Lung (tissue), 11 donors: ENCODE measurements at regions not wholly inside any gene's neighbourhood (a gene's known extent, or its start where the extent isn't known, plus 50 kb on each side); places are given as distances from the start of the nearest gene placed in this dataset.

Source experiments
- ATAC-seq: fragments of 200-7000 bp; cut with Tn5 transposase; one replicate; pipeline ENCODE4 v1.9.1; 2020; ENCODE audit warnings: moderate number of reproducible peaks; ENCODE audit not compliant: insufficient read depth, low FRiP score
- DNase-seq, 3 donors: peaks; one replicate each; pipeline ENCODE4 v3.0.0-alpha.2; 2013 to 2017
- H3K27ac ChIP-seq, 2 donors: one replicate each; pipeline ENCODE4 v1.5.1; 2013; ENCODE audit warnings: mild to moderate bottlenecking in 2 of 2, moderate library complexity in 2 of 2, control low read depth in 1 of 2, inconsistent platforms in 1 of 2, low read depth in 1 of 2, low read length in 1 of 2
- H3K27me3 ChIP-seq, 3 donors: one replicate each; pipeline ENCODE4 v1.5.1; 2013; ENCODE audit warnings: low read length in 2 of 3; ENCODE audit not compliant: control insufficient read depth in 3 of 3, insufficient read depth in 3 of 3
- H3K36me3 ChIP-seq, 4 donors: one replicate each; pipeline ENCODE4 v1.5.1; 2013; ENCODE audit warnings: low read length in 4 of 4, mild to moderate bottlenecking in 1 of 4, moderate library complexity in 1 of 4; ENCODE audit not compliant: control insufficient read depth in 4 of 4, insufficient read depth in 4 of 4
- H3K4me1 ChIP-seq, 5 donors: one replicate each; pipeline ENCODE4 v1.5.1; 2013; ENCODE audit warnings: low read length in 5 of 5, mild to moderate bottlenecking in 2 of 5, moderate library complexity in 1 of 5; ENCODE audit not compliant: control insufficient read depth in 5 of 5, insufficient read depth in 5 of 5
- H3K4me3 ChIP-seq: one replicate; pipeline ENCODE4 v1.5.1; 2013; ENCODE audit warnings: mild to moderate bottlenecking, control low read depth, moderate library complexity
- H3K9ac ChIP-seq, 2 donors: one replicate each; pipeline ENCODE4 v1.5.1; 2013; ENCODE audit warnings: low read length in 2 of 2, control low read depth in 1 of 2; ENCODE audit not compliant: insufficient read depth in 1 of 2
- H3K9me3 ChIP-seq, 4 donors: one replicate each; pipeline ENCODE4 v1.5.1; 2013; ENCODE audit warnings: low read length in 3 of 4, mild to moderate bottlenecking in 1 of 4, moderate library complexity in 1 of 4; ENCODE audit not compliant: control insufficient read depth in 4 of 4, insufficient read depth in 3 of 4
- WGBS, 2 donors: extraction: QIAGEN DNeasy Blood & Tissue Kit; methylation state at CpG; one replicate each; pipeline ENCODE4 v1.1.7; 2013; 5-methylcytosine and 5-hydroxymethylcytosine counted together
- TF ChIP-seq, protein P1 (sequence below): IDR thresholded peaks from 2 replicates; pipeline ENCODE4 v1.5.1; 2012; ENCODE audit warnings: mild to moderate bottlenecking; ENCODE audit errors: control extremely low read depth, extremely low read depth
- donor health status: control.
- donor health status: control.
- donor health status: Bipolar disorder and iron deficiency.
- donor health status: healthy.
- donor health status: DM: yes; HTN: yes; CAD: no.

- H3K9ac ChIP-seq: no peak overlapping the region
- peaks cover 0 to 1% (median 0%) of the 10 kb centered on the region in 5 donors for H3K4me1 ChIP-seq
- H3K9me3 ChIP-seq: no peaks in the 10 kb centered on the region
- TF ChIP-seq, protein P1, sequence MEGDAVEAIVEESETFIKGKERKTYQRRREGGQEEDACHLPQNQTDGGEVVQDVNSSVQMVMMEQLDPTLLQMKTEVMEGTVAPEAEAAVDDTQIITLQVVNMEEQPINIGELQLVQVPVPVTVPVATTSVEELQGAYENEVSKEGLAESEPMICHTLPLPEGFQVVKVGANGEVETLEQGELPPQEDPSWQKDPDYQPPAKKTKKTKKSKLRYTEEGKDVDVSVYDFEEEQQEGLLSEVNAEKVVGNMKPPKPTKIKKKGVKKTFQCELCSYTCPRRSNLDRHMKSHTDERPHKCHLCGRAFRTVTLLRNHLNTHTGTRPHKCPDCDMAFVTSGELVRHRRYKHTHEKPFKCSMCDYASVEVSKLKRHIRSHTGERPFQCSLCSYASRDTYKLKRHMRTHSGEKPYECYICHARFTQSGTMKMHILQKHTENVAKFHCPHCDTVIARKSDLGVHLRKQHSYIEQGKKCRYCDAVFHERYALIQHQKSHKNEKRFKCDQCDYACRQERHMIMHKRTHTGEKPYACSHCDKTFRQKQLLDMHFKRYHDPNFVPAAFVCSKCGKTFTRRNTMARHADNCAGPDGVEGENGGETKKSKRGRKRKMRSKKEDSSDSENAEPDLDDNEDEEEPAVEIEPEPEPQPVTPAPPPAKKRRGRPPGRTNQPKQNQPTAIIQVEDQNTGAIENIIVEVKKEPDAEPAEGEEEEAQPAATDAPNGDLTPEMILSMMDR: no peak
- DNase-seq: no peak
- ATAC-seq: no peak
- WGBS, 2 donors: 86 to 89% methylated on average over 4 of the region's 4 CpGs
- H3K27ac ChIP-seq: no peak overlapping the region
- no peaks in the 10 kb centered on the region for H3K36me3 ChIP-seq
- no peaks in the 10 kb centered on the region for H3K27me3 ChIP-seq
- no peak overlapping the region for H3K4me3 ChIP-seq
Measured at GRCh38 chr18:64330161-64330560, 181.3 kb upstream of the LINC00305 start.

DNA sequence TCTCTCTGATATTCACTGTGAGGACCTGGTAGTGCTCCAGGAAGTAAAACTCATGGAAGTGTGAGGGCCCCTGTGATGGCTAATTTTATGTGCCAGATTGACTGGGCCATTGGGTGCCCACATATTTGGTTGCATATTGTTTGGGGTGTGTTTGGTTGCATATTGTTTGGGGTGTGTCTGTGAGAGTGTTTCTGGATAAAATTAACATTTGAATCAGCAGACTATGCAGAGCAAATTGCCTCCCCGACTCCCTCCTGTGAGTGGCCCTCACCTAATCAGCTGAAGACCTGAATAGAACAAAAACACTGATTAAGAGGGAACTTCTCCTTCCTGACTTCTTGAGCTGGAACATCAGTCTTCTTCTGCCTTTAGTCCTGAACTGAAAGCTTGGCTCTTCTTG lies 173.3 kb upstream of the LINC00305 start:
- Histone ChIP-seq H3K4me3 (no peak overlapping the region), H3K27ac (no peak overlapping the region), H3K4me1 (peaks cover 0 to 1% (median 0%) of the 10 kb centered on the region in 5 donors), H3K9ac (no peak overlapping the region), H3K36me3 (no peaks in the 10 kb centered on the region), H3K9me3 (no peaks in the 10 kb centered on the region), H3K27me3 (no peaks in the 10 kb centered on the region)
- ATAC-seq: no peak
- TF ChIP-seq, protein P1: no peak
- 87 to 93% methylated on average over 1 of the region's 1 CpG for WGBS, 2 donors
- no peak for DNase-seq

DNA sequence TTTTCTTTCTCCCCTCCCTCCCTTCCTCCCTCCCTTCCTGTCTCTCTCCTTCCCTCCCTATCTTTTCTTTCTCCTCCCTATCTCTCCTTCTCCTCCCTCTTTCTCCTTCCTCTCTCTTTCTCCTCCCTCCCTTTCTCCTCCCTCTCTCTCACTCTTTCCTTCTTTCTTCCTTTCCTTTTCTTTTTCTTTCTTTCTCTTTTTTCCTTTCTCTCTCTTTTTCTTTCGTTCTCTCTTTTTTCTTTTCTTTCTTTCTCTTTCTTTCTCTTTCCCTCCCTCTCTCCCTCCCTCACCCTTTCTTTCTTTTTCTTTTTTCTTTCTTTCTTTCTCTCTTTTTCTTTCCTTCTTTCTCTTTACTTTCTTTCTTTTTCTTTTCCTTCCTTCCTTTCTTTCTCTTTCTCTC lies 169.7 kb upstream of the LINC00305 start:
- no peaks in the 10 kb centered on the region for H3K36me3 ChIP-seq
- H3K9me3 ChIP-seq: no peaks in the 10 kb centered on the region
- TF ChIP-seq, protein P1: no peak
- no peak for DNase-seq
- 88 to 99% methylated on average over 1 of the region's 1 CpG for WGBS, 2 donors
- no peak overlapping the region for H3K27ac ChIP-seq
- H3K27me3 ChIP-seq: no peaks in the 10 kb centered on the region
- H3K4me3 ChIP-seq: no peak overlapping the region
- ATAC-seq: no peak
- H3K4me1 ChIP-seq: no peaks in the 10 kb centered on the region
- H3K9ac ChIP-seq: no peak overlapping the region

DNA sequence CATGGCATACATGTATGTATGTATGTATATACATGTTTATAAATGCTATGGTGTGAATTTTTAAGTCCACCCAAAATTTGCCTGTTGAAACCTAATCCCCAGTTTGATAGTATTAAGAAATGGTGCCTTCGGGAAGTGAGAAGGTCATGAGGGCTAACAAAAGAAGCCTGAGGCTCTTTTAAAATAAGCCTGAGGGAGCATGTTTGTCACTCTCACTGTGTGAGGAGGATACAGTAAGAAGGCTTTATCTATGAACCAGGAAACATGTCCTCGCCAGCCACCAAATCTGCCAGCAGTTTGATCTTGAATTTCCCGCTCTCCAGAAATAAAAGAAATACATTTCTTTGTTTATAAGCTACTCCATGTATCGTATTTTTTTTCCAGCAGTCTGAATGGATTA lies 163.0 kb upstream of the LINC00305 start:
- H3K36me3 ChIP-seq: no peaks in the 10 kb centered on the region
- H3K27me3 ChIP-seq: no peaks in the 10 kb centered on the region
- WGBS, 2 donors: 57 to 73% methylated on average over 4 of the region's 4 CpGs
- H3K9me3 ChIP-seq: no peaks in the 10 kb centered on the region
- DNase-seq (no peak), ATAC-seq (no peak)
- no peak overlapping the region for H3K4me3 ChIP-seq
- H3K4me1 ChIP-seq: no peaks in the 10 kb centered on the region
- no peak overlapping the region for H3K27ac ChIP-seq
- no peak overlapping the region for H3K9ac ChIP-seq
- TF ChIP-seq, protein P1: no peak
